ENCODE measurements at regions not wholly inside any gene's neighbourhood (a gene's known extent, or its start where the extent isn't known, plus 50 kb on each side); places are given as distances from the start of the nearest gene placed in this dataset.

- Histone ChIP-seq H3K27ac (ENCODE audit: low read depth, low read length) (no peak overlapping the region), H3K4me1 (ENCODE audit: control insufficient read depth, insufficient read depth, low read length) (no peaks in the 10 kb centered on the region), H3K4me3 (ENCODE audit: low read depth, low read length) (no peak overlapping the region), H3K36me3 (ENCODE audit: control insufficient read depth, insufficient read depth, low read length) (no peaks in the 10 kb centered on the region), H3K9me3 (ENCODE audit: control insufficient read depth, insufficient read depth, low read length) (no peaks in the 10 kb centered on the region), H3K27me3 (ENCODE audit: control insufficient read depth, insufficient read depth, low read length) (no peaks in the 10 kb centered on the region), H3K9ac (ENCODE audit: low read depth, low read length) (no peak overlapping the region)
Observed at GRCh38 chr4:164428561-164428960, 325.4 kb upstream of the SMIM31 start.

- H3K4me1 ChIP-seq (ENCODE audit: control insufficient read depth, insufficient read depth, low read length): 0 out of 2 replicates have a peak, but pooled peaks cover 9% of the 10 kb centered on the region
- H3K27me3 ChIP-seq (ENCODE audit: control insufficient read depth, insufficient read depth, low read length): no peaks in the 10 kb centered on the region
- H3K4me3 ChIP-seq (ENCODE audit: low read depth, low read length): no peak overlapping the region
- H3K9me3 ChIP-seq (ENCODE audit: control insufficient read depth, insufficient read depth, low read length): no peaks in the 10 kb centered on the region
- no peak overlapping the region for H3K27ac ChIP-seq (ENCODE audit: low read depth, low read length)
- H3K9ac ChIP-seq (ENCODE audit: low read depth, low read length): no peak overlapping the region
- no peaks in the 10 kb centered on the region for H3K36me3 ChIP-seq (ENCODE audit: control insufficient read depth, insufficient read depth, low read length)
Observed at GRCh38 chr4:164438321-164438720, 315.6 kb upstream of the SMIM31 start.

- H3K4me1 ChIP-seq (ENCODE audit: control insufficient read depth, insufficient read depth, low read length): 0 out of 2 replicates have a peak, but pooled peaks cover 9% of the 10 kb centered on the region
- H3K9ac ChIP-seq (ENCODE audit: low read depth, low read length): no peak overlapping the region
- H3K36me3 ChIP-seq (ENCODE audit: control insufficient read depth, insufficient read depth, low read length): no peaks in the 10 kb centered on the region
- no peaks in the 10 kb centered on the region for H3K9me3 ChIP-seq (ENCODE audit: control insufficient read depth, insufficient read depth, low read length)
- no peaks in the 10 kb centered on the region for H3K27me3 ChIP-seq (ENCODE audit: control insufficient read depth, insufficient read depth, low read length)
- no peak overlapping the region for H3K27ac ChIP-seq (ENCODE audit: low read depth, low read length)
- H3K4me3 ChIP-seq (ENCODE audit: low read depth, low read length): no peak overlapping the region
Observed at GRCh38 chr4:164439037-164439436, 314.9 kb upstream of the SMIM31 start.

GRCh38 chr4:164440199-164440598 is 313.7 kb upstream of the SMIM31 start:
- no peaks in the 10 kb centered on the region for H3K9me3 ChIP-seq (ENCODE audit: control insufficient read depth, insufficient read depth, low read length)
- H3K4me3 ChIP-seq (ENCODE audit: low read depth, low read length): no peak overlapping the region
- H3K27me3 ChIP-seq (ENCODE audit: control insufficient read depth, insufficient read depth, low read length): no peaks in the 10 kb centered on the region
- 0 out of 2 replicates have a peak, but pooled peaks cover 9% of the 10 kb centered on the region for H3K4me1 ChIP-seq (ENCODE audit: control insufficient read depth, insufficient read depth, low read length)
- no peak overlapping the region for H3K27ac ChIP-seq (ENCODE audit: low read depth, low read length)
- no peaks in the 10 kb centered on the region for H3K36me3 ChIP-seq (ENCODE audit: control insufficient read depth, insufficient read depth, low read length)
- H3K9ac ChIP-seq (ENCODE audit: low read depth, low read length): no peak overlapping the region

- no peaks in the 10 kb centered on the region for H3K27me3 ChIP-seq (ENCODE audit: control insufficient read depth, insufficient read depth, low read length)
- H3K36me3 ChIP-seq (ENCODE audit: control insufficient read depth, insufficient read depth, low read length): no peaks in the 10 kb centered on the region
- H3K9me3 ChIP-seq (ENCODE audit: control insufficient read depth, insufficient read depth, low read length): no peaks in the 10 kb centered on the region
- no peak overlapping the region for H3K4me3 ChIP-seq (ENCODE audit: low read depth, low read length)
- H3K4me1 ChIP-seq (ENCODE audit: control insufficient read depth, insufficient read depth, low read length): 0 out of 2 replicates have a peak, but pooled peaks cover 9% of the 10 kb centered on the region
- H3K9ac ChIP-seq (ENCODE audit: low read depth, low read length): no peak overlapping the region
- no peak overlapping the region for H3K27ac ChIP-seq (ENCODE audit: low read depth, low read length)
Observed at GRCh38 chr4:164441109-164441508, 312.8 kb upstream of the SMIM31 start.

GRCh38 chr4:164442180-164442579 is 311.8 kb upstream of the SMIM31 start:
- H3K4me3 ChIP-seq (ENCODE audit: low read depth, low read length): no peak overlapping the region

GRCh38 chr4:164446516-164446915 is 307.4 kb upstream of the SMIM31 start:
- H3K9me3 ChIP-seq (ENCODE audit: control insufficient read depth, insufficient read depth, low read length): no peaks in the 10 kb centered on the region
- H3K27ac ChIP-seq (ENCODE audit: low read depth, low read length): no peak overlapping the region
- H3K4me3 ChIP-seq (ENCODE audit: low read depth, low read length): no peak overlapping the region
- H3K27me3 ChIP-seq (ENCODE audit: control insufficient read depth, insufficient read depth, low read length): no peaks in the 10 kb centered on the region
- H3K4me1 ChIP-seq (ENCODE audit: control insufficient read depth, insufficient read depth, low read length): no peaks in the 10 kb centered on the region
- no peak overlapping the region for H3K9ac ChIP-seq (ENCODE audit: low read depth, low read length)
- H3K36me3 ChIP-seq (ENCODE audit: control insufficient read depth, insufficient read depth, low read length): no peaks in the 10 kb centered on the region

More at GRCh38 chr4:164442180-164442579, 311.8 kb upstream of the SMIM31 start:
- Histone ChIP-seq H3K27me3 (ENCODE audit: control insufficient read depth, insufficient read depth, low read length) (no peaks in the 10 kb centered on the region), H3K9me3 (ENCODE audit: control insufficient read depth, insufficient read depth, low read length) (no peaks in the 10 kb centered on the region), H3K4me1 (ENCODE audit: control insufficient read depth, insufficient read depth, low read length) (0 out of 2 replicates have a peak, but pooled peaks cover 9% of the 10 kb centered on the region), H3K27ac (ENCODE audit: low read depth, low read length) (no peak overlapping the region), H3K9ac (ENCODE audit: low read depth, low read length) (no peak overlapping the region), H3K36me3 (ENCODE audit: control insufficient read depth, insufficient read depth, low read length) (no peaks in the 10 kb centered on the region)

GRCh38 chr4:164461901-164462300 is 292.0 kb upstream of the SMIM31 start:
- Histone ChIP-seq H3K4me1 (ENCODE audit: control insufficient read depth, insufficient read depth, low read length) (peaks cover 5% of the 10 kb centered on the region; the same call in 1 of the 2 replicates), H3K9ac (ENCODE audit: low read depth, low read length) (no peak overlapping the region), H3K27me3 (ENCODE audit: control insufficient read depth, insufficient read depth, low read length) (no peaks in the 10 kb centered on the region), H3K9me3 (ENCODE audit: control insufficient read depth, insufficient read depth, low read length) (no peaks in the 10 kb centered on the region), H3K36me3 (ENCODE audit: control insufficient read depth, insufficient read depth, low read length) (no peaks in the 10 kb centered on the region), H3K4me3 (ENCODE audit: low read depth, low read length) (no peak overlapping the region), H3K27ac (ENCODE audit: low read depth, low read length) (no peak overlapping the region)

GRCh38 chr4:164462471-164462870 is 291.5 kb upstream of the SMIM31 start:
- peaks cover 5% of the 10 kb centered on the region; the same call in 1 of the 2 replicates for H3K4me1 ChIP-seq (ENCODE audit: control insufficient read depth, insufficient read depth, low read length)
- H3K36me3 ChIP-seq (ENCODE audit: control insufficient read depth, insufficient read depth, low read length): no peaks in the 10 kb centered on the region
- no peaks in the 10 kb centered on the region for H3K27me3 ChIP-seq (ENCODE audit: control insufficient read depth, insufficient read depth, low read length)
- no peak overlapping the region for H3K27ac ChIP-seq (ENCODE audit: low read depth, low read length)
- no peaks in the 10 kb centered on the region for H3K9me3 ChIP-seq (ENCODE audit: control insufficient read depth, insufficient read depth, low read length)
- no peak overlapping the region for H3K4me3 ChIP-seq (ENCODE audit: low read depth, low read length)
- no peak overlapping the region for H3K9ac ChIP-seq (ENCODE audit: low read depth, low read length)

- Histone ChIP-seq H3K9me3 (ENCODE audit: control insufficient read depth, insufficient read depth, low read length) (no peaks in the 10 kb centered on the region), H3K4me3 (ENCODE audit: low read depth, low read length) (no peak overlapping the region), H3K9ac (ENCODE audit: low read depth, low read length) (no peak overlapping the region), H3K36me3 (ENCODE audit: control insufficient read depth, insufficient read depth, low read length) (no peaks in the 10 kb centered on the region), H3K4me1 (ENCODE audit: control insufficient read depth, insufficient read depth, low read length) (peaks cover 5% of the 10 kb centered on the region; the same call in 1 of the 2 replicates), H3K27me3 (ENCODE audit: control insufficient read depth, insufficient read depth, low read length) (no peaks in the 10 kb centered on the region), H3K27ac (ENCODE audit: low read depth, low read length) (no peak overlapping the region)
Observed at GRCh38 chr4:164464313-164464712, 289.6 kb upstream of the SMIM31 start.

- H3K4me3 ChIP-seq (ENCODE audit: low read depth, low read length): no peak overlapping the region
- no peak overlapping the region for H3K27ac ChIP-seq (ENCODE audit: low read depth, low read length)
- no peak overlapping the region for H3K9ac ChIP-seq (ENCODE audit: low read depth, low read length)
- no peaks in the 10 kb centered on the region for H3K36me3 ChIP-seq (ENCODE audit: control insufficient read depth, insufficient read depth, low read length)
- H3K4me1 ChIP-seq (ENCODE audit: control insufficient read depth, insufficient read depth, low read length): peaks cover 5% of the 10 kb centered on the region; the same call in 1 of the 2 replicates
- H3K9me3 ChIP-seq (ENCODE audit: control insufficient read depth, insufficient read depth, low read length): no peaks in the 10 kb centered on the region
- H3K27me3 ChIP-seq (ENCODE audit: control insufficient read depth, insufficient read depth, low read length): no peaks in the 10 kb centered on the region
Observed at GRCh38 chr4:164467493-164467892, 286.4 kb upstream of the SMIM31 start.
